ENCODE measurements at regions not wholly inside any gene's neighbourhood (a gene's known extent, or its start where the extent isn't known, plus 50 kb on each side); places are given as distances from the start of the nearest gene placed in this dataset.

DNA sequence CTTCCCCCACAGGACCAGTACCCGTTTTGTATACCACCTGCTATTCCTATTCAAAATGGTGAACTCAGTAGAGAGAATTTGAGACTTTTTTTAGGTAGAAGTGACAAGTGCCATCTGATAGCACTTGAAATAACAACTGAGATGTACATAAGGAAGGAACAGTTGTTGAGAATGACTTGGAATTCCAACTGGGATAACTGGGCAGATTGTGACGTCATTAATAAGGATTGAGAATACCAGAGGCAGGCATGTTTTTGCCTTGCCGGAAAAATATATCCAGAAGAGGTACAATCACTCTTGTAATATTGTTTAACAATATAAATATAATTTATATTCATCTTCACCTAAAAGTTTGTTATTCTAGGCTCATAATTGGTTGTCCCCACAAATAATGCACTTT, 454.1 kb upstream of the RGMA start:
- Histone ChIP-seq H3K27ac (ENCODE audit: low read depth in 2 of 2, low read length in 2 of 2) (no peak overlapping the region), H3K36me3 (ENCODE audit: control insufficient read depth in 2 of 3, insufficient read depth in 3 of 3, low read length in 3 of 3) (no peaks in the 10 kb centered on the region), H3K9me3 (ENCODE audit: control insufficient read depth in 2 of 3, insufficient read depth in 1 of 3, low read length in 3 of 3) (peaks cover 0 to 8% (median 0%) of the 10 kb centered on the region in 3 donors), H3K4me1 (ENCODE audit: control insufficient read depth in 2 of 3, insufficient read depth in 2 of 3, low read depth in 1 of 3, low read length in 3 of 3) (no peaks in the 10 kb centered on the region), H3K9ac (ENCODE audit: low read length in 3 of 3) (no peak overlapping the region), H3K27me3 (ENCODE audit: control insufficient read depth, insufficient read depth, low read length) (no peaks in the 10 kb centered on the region), H3K4me3 (ENCODE audit: low read length in 3 of 3) (no peak overlapping the region)
- TF ChIP-seq, protein P1, sequence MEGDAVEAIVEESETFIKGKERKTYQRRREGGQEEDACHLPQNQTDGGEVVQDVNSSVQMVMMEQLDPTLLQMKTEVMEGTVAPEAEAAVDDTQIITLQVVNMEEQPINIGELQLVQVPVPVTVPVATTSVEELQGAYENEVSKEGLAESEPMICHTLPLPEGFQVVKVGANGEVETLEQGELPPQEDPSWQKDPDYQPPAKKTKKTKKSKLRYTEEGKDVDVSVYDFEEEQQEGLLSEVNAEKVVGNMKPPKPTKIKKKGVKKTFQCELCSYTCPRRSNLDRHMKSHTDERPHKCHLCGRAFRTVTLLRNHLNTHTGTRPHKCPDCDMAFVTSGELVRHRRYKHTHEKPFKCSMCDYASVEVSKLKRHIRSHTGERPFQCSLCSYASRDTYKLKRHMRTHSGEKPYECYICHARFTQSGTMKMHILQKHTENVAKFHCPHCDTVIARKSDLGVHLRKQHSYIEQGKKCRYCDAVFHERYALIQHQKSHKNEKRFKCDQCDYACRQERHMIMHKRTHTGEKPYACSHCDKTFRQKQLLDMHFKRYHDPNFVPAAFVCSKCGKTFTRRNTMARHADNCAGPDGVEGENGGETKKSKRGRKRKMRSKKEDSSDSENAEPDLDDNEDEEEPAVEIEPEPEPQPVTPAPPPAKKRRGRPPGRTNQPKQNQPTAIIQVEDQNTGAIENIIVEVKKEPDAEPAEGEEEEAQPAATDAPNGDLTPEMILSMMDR (IDR thresholded peaks at IDR 0.05; ENCODE audit: borderline replicate concordance, extremely low read depth, insufficient read depth): no peak
- intact Hi-C loops (cut with DNase I): no loop called here
- FAIRE-seq: no peak
- DNase-seq: no peak

DNA sequence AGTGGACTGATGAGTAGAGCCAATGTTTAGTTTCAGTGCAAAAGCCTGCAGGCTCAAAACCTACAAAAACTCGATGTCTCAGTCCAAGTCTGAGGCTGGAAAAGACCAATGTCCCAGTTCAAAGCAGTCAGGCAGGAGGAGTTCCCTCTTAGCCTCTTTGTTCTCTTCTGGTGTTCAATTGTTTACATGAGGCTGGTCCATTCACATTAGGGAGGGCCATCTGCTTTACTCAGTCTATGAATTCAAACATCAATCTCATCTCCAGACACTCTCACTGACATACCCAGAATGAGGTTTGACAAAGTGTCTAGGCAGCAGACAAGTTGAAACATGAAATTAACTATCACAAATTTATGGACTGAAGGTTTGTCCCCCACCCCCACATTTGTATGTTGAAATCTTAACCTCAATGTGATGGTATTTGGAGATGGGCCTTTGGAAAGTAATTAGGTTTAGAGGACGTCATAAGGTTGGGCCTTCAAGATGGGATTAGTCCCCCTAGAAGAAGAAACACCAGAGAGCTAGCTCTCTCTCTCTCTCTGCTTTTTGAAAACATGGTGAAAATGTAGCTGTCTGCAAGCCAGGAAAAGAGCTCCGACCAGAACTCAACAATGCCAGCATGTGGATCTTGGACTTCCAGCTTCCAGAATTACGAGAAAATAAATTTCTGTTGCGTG, 438.5 kb upstream of the RGMA start:
- Histone ChIP-seq H3K27me3 (ENCODE audit: control insufficient read depth, insufficient read depth, low read length) (no peaks in the 10 kb centered on the region), H3K9me3 (ENCODE audit: control insufficient read depth in 2 of 3, insufficient read depth in 1 of 3, low read length in 3 of 3) (no peaks in the 10 kb centered on the region), H3K36me3 (ENCODE audit: control insufficient read depth in 2 of 3, insufficient read depth in 3 of 3, low read length in 3 of 3) (no peaks in the 10 kb centered on the region), H3K9ac (ENCODE audit: low read length in 3 of 3) (no peak overlapping the region), H3K27ac (ENCODE audit: low read depth in 2 of 2, low read length in 2 of 2) (no peak overlapping the region), H3K4me3 (ENCODE audit: low read length in 3 of 3) (no peak overlapping the region), H3K4me1 (ENCODE audit: control insufficient read depth in 2 of 3, insufficient read depth in 2 of 3, low read depth in 1 of 3, low read length in 3 of 3) (no peaks in the 10 kb centered on the region)
- FAIRE-seq (no peak), DNase-seq (no peak)
- intact Hi-C loops (cut with DNase I): no loop called here
- TF ChIP-seq, protein P1 (IDR thresholded peaks at IDR 0.05; ENCODE audit: borderline replicate concordance, extremely low read depth, insufficient read depth): no peak

DNA sequence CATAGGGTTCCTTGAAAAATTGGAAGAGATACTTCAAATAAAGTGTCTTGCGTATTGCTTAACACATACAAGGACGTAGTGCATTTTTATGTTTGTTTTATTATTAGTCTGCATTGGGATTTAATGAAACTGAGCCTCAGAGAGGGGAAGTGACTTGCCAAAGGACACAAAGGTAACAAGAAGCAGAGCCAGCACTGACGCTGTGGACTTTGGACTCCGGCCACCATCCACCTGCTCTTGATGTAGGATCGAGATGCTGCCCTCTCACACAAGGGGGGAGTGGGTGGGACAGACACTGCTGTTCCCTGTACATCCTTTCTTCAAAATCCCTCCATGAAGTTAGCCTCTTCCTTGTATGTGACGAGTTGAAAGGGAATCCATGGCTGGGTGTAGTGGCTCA, 435.4 kb upstream of the RGMA start:
- intact Hi-C loops (cut with DNase I): no loop called here
- no peaks in the 10 kb centered on the region for H3K27me3 ChIP-seq (ENCODE audit: control insufficient read depth, insufficient read depth, low read length)
- H3K36me3 ChIP-seq (ENCODE audit: control insufficient read depth in 2 of 3, insufficient read depth in 3 of 3, low read length in 3 of 3): no peaks in the 10 kb centered on the region
- H3K9ac ChIP-seq (ENCODE audit: low read length in 3 of 3): no peak overlapping the region
- H3K9me3 ChIP-seq (ENCODE audit: control insufficient read depth in 2 of 3, insufficient read depth in 1 of 3, low read length in 3 of 3): no peaks in the 10 kb centered on the region
- no peak overlapping the region for H3K27ac ChIP-seq (ENCODE audit: low read depth in 2 of 2, low read length in 2 of 2)
- H3K4me1 ChIP-seq (ENCODE audit: control insufficient read depth in 2 of 3, insufficient read depth in 2 of 3, low read depth in 1 of 3, low read length in 3 of 3): no peaks in the 10 kb centered on the region
- no peak overlapping the region for H3K4me3 ChIP-seq (ENCODE audit: low read length in 3 of 3)
- FAIRE-seq: no peak
- TF ChIP-seq, protein P1 (IDR thresholded peaks at IDR 0.05; ENCODE audit: borderline replicate concordance, extremely low read depth, insufficient read depth): no peak
- DNase-seq: no peak

DNA sequence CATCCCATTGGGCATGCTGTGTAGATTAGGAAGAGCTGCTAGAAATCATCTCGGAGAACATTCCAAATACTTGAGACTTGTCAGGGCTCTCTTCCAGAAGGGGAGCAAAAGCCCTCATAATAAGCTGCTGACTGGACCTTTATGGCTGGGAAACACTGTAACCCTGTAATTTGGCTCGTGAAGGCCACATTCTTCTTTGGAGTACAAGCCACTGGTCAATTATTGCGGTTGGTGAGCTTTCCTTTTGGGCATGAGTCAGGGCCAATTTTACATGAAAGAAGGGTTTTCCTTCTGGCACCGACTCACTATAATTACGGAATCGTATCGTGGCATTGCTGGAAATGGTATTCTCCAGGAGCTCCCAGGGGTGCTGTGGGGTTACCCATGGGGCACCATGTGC, 434.5 kb upstream of the RGMA start:
- intact Hi-C loops (cut with DNase I): no loop called here
- no peaks in the 10 kb centered on the region for H3K4me1 ChIP-seq (ENCODE audit: control insufficient read depth in 2 of 3, insufficient read depth in 2 of 3, low read depth in 1 of 3, low read length in 3 of 3)
- no peak overlapping the region for H3K27ac ChIP-seq (ENCODE audit: low read depth in 2 of 2, low read length in 2 of 2)
- no peak overlapping the region for H3K9ac ChIP-seq (ENCODE audit: low read length in 3 of 3)
- no peaks in the 10 kb centered on the region for H3K9me3 ChIP-seq (ENCODE audit: control insufficient read depth in 2 of 3, insufficient read depth in 1 of 3, low read length in 3 of 3)
- H3K36me3 ChIP-seq (ENCODE audit: control insufficient read depth in 2 of 3, insufficient read depth in 3 of 3, low read length in 3 of 3): no peaks in the 10 kb centered on the region
- DNase-seq: no peak
- H3K27me3 ChIP-seq (ENCODE audit: control insufficient read depth, insufficient read depth, low read length): no peaks in the 10 kb centered on the region
- FAIRE-seq: no peak
- no peak overlapping the region for H3K4me3 ChIP-seq (ENCODE audit: low read length in 3 of 3)
- TF ChIP-seq, protein P1 (IDR thresholded peaks at IDR 0.05; ENCODE audit: borderline replicate concordance, extremely low read depth, insufficient read depth): no peak

Data from kidney (tissue), 13 donors.